Stimulated activated naive CD8-positive, alpha-beta T cell treated with anti-CD3 and anti-CD28 coated beads, Interleukin-15, Interleukin-2, amounts not matched to agents 100 ng/mL and 50 ng/mL, for 24 hours (primary cell): ENCODE measurements at regions not wholly inside any gene's neighbourhood (a gene's known extent, or its start where the extent isn't known, plus 50 kb on each side); places are given as distances from the start of the nearest gene placed in this dataset.

Source experiments
- H3K27ac Mint-ChIP-seq: one replicate; pipeline ENCODE4 v1.8.0; 2021; ENCODE audit warnings: mild to moderate bottlenecking, mixed read lengths
- H3K27me3 Mint-ChIP-seq: one replicate; pipeline ENCODE4 v1.8.0; 2021; ENCODE audit warnings: mixed read lengths
- H3K36me3 Mint-ChIP-seq: one replicate; pipeline ENCODE4 v1.8.0; 2021; ENCODE audit warnings: low read depth, mixed read lengths
- H3K4me1 Mint-ChIP-seq: one replicate; pipeline ENCODE4 v1.8.0; 2021; ENCODE audit warnings: low read depth, mixed read lengths
- H3K4me3 Mint-ChIP-seq: one replicate; pipeline ENCODE4 v1.8.0; 2021; ENCODE audit warnings: mild to moderate bottlenecking, mixed read lengths
- H3K9me3 Mint-ChIP-seq: one replicate; pipeline ENCODE4 v1.8.0; 2021; ENCODE audit warnings: mixed read lengths

GRCh38 chr1:163844459-163844858 is 522.7 kb downstream of the NUF2 start:
- Mint-ChIP-seq H3K4me1 (no peaks in the 10 kb centered on the region), H3K27ac (no peak overlapping the region), H3K27me3 (no peaks in the 10 kb centered on the region), H3K36me3 (no peaks in the 10 kb centered on the region), H3K9me3 (no peaks in the 10 kb centered on the region), H3K4me3 (no peak overlapping the region)

- no peaks in the 10 kb centered on the region for H3K4me1 Mint-ChIP-seq
- no peaks in the 10 kb centered on the region for H3K27me3 Mint-ChIP-seq
- no peaks in the 10 kb centered on the region for H3K9me3 Mint-ChIP-seq
- H3K36me3 Mint-ChIP-seq = no peaks in the 10 kb centered on the region
- H3K27ac Mint-ChIP-seq = no peak overlapping the region
- no peak overlapping the region for H3K4me3 Mint-ChIP-seq
Measured at GRCh38 chr1:163845279-163845678, 523.5 kb downstream of the NUF2 start.

GRCh38 chr1:163863731-163864130 is 542.0 kb downstream of the NUF2 start:
- Mint-ChIP-seq H3K27me3 (no peaks in the 10 kb centered on the region), H3K9me3 (peaks cover 12% of the 10 kb centered on the region), H3K36me3 (no peaks in the 10 kb centered on the region), H3K4me3 (no peak overlapping the region), H3K27ac (no peak overlapping the region), H3K4me1 (no peaks in the 10 kb centered on the region)

- Mint-ChIP-seq H3K9me3 (peaks cover 12% of the 10 kb centered on the region), H3K4me1 (no peaks in the 10 kb centered on the region), H3K36me3 (no peaks in the 10 kb centered on the region), H3K4me3 (no peak overlapping the region), H3K27me3 (no peaks in the 10 kb centered on the region), H3K27ac (no peak overlapping the region)
Measured at GRCh38 chr1:163864207-163864606, 542.5 kb downstream of the NUF2 start.

- peaks cover 20% of the 10 kb centered on the region for H3K9me3 Mint-ChIP-seq
- no peaks in the 10 kb centered on the region for H3K36me3 Mint-ChIP-seq
- no peak overlapping the region for H3K4me3 Mint-ChIP-seq
- H3K4me1 Mint-ChIP-seq = no peaks in the 10 kb centered on the region
- no peak overlapping the region for H3K27ac Mint-ChIP-seq
- H3K27me3 Mint-ChIP-seq = no peaks in the 10 kb centered on the region
Measured at GRCh38 chr1:163866564-163866963, 544.8 kb downstream of the NUF2 start.

- H3K4me3 Mint-ChIP-seq = no peak overlapping the region
Measured at GRCh38 chr1:163870666-163871065, 548.9 kb downstream of the NUF2 start.

GRCh38 chr1:163872067-163872466 is 550.3 kb downstream of the NUF2 start:
- Mint-ChIP-seq H3K27me3 (no peaks in the 10 kb centered on the region), H3K36me3 (no peaks in the 10 kb centered on the region), H3K9me3 (peaks cover 8% of the 10 kb centered on the region), H3K4me1 (no peaks in the 10 kb centered on the region), H3K27ac (no peak overlapping the region), H3K4me3 (no peak overlapping the region)

More at GRCh38 chr1:163870666-163871065, 548.9 kb downstream of the NUF2 start:
- peaks cover 11% of the 10 kb centered on the region for H3K9me3 Mint-ChIP-seq
- no peaks in the 10 kb centered on the region for H3K36me3 Mint-ChIP-seq
- no peaks in the 10 kb centered on the region for H3K27me3 Mint-ChIP-seq
- no peak overlapping the region for H3K27ac Mint-ChIP-seq
- no peaks in the 10 kb centered on the region for H3K4me1 Mint-ChIP-seq

- H3K27ac Mint-ChIP-seq = no peak overlapping the region
- H3K4me3 Mint-ChIP-seq = no peak overlapping the region
- H3K9me3 Mint-ChIP-seq = peaks cover 8% of the 10 kb centered on the region
- no peaks in the 10 kb centered on the region for H3K36me3 Mint-ChIP-seq
- H3K27me3 Mint-ChIP-seq = no peaks in the 10 kb centered on the region
- H3K4me1 Mint-ChIP-seq = no peaks in the 10 kb centered on the region
Measured at GRCh38 chr1:163874070-163874469, 552.3 kb downstream of the NUF2 start.

- Mint-ChIP-seq H3K27me3 (no peaks in the 10 kb centered on the region), H3K4me1 (no peaks in the 10 kb centered on the region), H3K4me3 (no peak overlapping the region), H3K36me3 (no peaks in the 10 kb centered on the region), H3K27ac (no peak overlapping the region), H3K9me3 (peaks cover 6% of the 10 kb centered on the region)
Measured at GRCh38 chr1:163875200-163875926, 553.6 kb downstream of the NUF2 start.

GRCh38 chr1:163875927-163876320 is 554.2 kb downstream of the NUF2 start:
- peaks cover under 1% of the 10 kb centered on the region for H3K9me3 Mint-ChIP-seq
- H3K4me3 Mint-ChIP-seq = no peak overlapping the region
- H3K27ac Mint-ChIP-seq = no peak overlapping the region
- no peaks in the 10 kb centered on the region for H3K4me1 Mint-ChIP-seq
- no peaks in the 10 kb centered on the region for H3K36me3 Mint-ChIP-seq
- H3K27me3 Mint-ChIP-seq = no peaks in the 10 kb centered on the region

- no peaks in the 10 kb centered on the region for H3K4me1 Mint-ChIP-seq
- no peaks in the 10 kb centered on the region for H3K27me3 Mint-ChIP-seq
- no peaks in the 10 kb centered on the region for H3K36me3 Mint-ChIP-seq
- H3K27ac Mint-ChIP-seq = no peak overlapping the region
- H3K9me3 Mint-ChIP-seq = no peaks in the 10 kb centered on the region
- no peak overlapping the region for H3K4me3 Mint-ChIP-seq
Measured at GRCh38 chr1:163876546-163876945, 554.8 kb downstream of the NUF2 start.

GRCh38 chr1:163877016-163877415 is 555.3 kb downstream of the NUF2 start:
- no peaks in the 10 kb centered on the region for H3K4me1 Mint-ChIP-seq
- H3K36me3 Mint-ChIP-seq = no peaks in the 10 kb centered on the region
- H3K9me3 Mint-ChIP-seq = no peaks in the 10 kb centered on the region
- no peaks in the 10 kb centered on the region for H3K27me3 Mint-ChIP-seq
- H3K4me3 Mint-ChIP-seq = no peak overlapping the region
- no peak overlapping the region for H3K27ac Mint-ChIP-seq

GRCh38 chr1:163885510-163885909 is 563.8 kb downstream of the NUF2 start:
- Mint-ChIP-seq H3K4me1 (no peaks in the 10 kb centered on the region), H3K9me3 (no peaks in the 10 kb centered on the region), H3K36me3 (no peaks in the 10 kb centered on the region), H3K27me3 (no peaks in the 10 kb centered on the region), H3K27ac (no peak overlapping the region), H3K4me3 (no peak overlapping the region)

GRCh38 chr1:163896001-163896400 is 574.2 kb downstream of the NUF2 start:
- Mint-ChIP-seq H3K9me3 (peaks cover 3% of the 10 kb centered on the region), H3K4me3 (no peak overlapping the region), H3K36me3 (no peaks in the 10 kb centered on the region), H3K27ac (no peak overlapping the region), H3K27me3 (no peaks in the 10 kb centered on the region), H3K4me1 (no peaks in the 10 kb centered on the region)

GRCh38 chr1:163897412-163898155 is 575.8 kb downstream of the NUF2 start:
- H3K4me1 Mint-ChIP-seq = no peaks in the 10 kb centered on the region
- no peaks in the 10 kb centered on the region for H3K36me3 Mint-ChIP-seq
- H3K27ac Mint-ChIP-seq = no peak overlapping the region
- H3K4me3 Mint-ChIP-seq = no peak overlapping the region
- no peaks in the 10 kb centered on the region for H3K27me3 Mint-ChIP-seq
- H3K9me3 Mint-ChIP-seq = peaks cover 3% of the 10 kb centered on the region
